IMR-90 (cell line): ENCODE measurements at regions not wholly inside any gene's neighbourhood (a gene's known extent, or its start where the extent isn't known, plus 50 kb on each side); places are given as distances from the start of the nearest gene placed in this dataset.

Experiments
- BHLHE40 ChIP-seq: fragments of 150-350 bp; IDR thresholded peaks from 2 replicates; pipeline ENCODE4 v1.6.1; 2016; ENCODE audit warnings: mild to moderate bottlenecking, low read depth, low read length
- CHD1 ChIP-seq: IDR thresholded peaks from 2 replicates; pipeline ENCODE4 v1.6.1; 2012; ENCODE audit warnings: low read depth, low read length, improper control_type of control experiment
- CTCF ChIP-seq: conservative IDR thresholded peaks from 2 replicates; pipeline ENCODE4 v1.5.1; 2012; ENCODE audit warnings: mild to moderate bottlenecking, low read depth, low read length, improper control_type of control experiment
- POLR2A ChIP-seq: IDR thresholded peaks from 2 replicates; pipeline ENCODE4 v1.6.1; 2012; ENCODE audit warnings: mild to moderate bottlenecking, low read depth, low read length
- RAD21 ChIP-seq: IDR thresholded peaks from 2 replicates; pipeline ENCODE4 v1.6.1; 2012; ENCODE audit warnings: low read length, improper control_type of control experiment

GRCh38 chr2:37775908-37776250 is 104.4 kb upstream of the CDC42EP3 start:
- no peak for TF ChIP-seq POLR2A
- peak; percentile 13; the same call in 1 of the 2 replicates for TF ChIP-seq RAD21
- no peak for TF ChIP-seq CTCF
- TF ChIP-seq BHLHE40 = peak; percentile 91
- TF ChIP-seq CHD1 = no peak
